HG03439 (cell line): ENCODE measurements at regions not wholly inside any gene's neighbourhood (a gene's known extent, or its start where the extent isn't known, plus 50 kb on each side); places are given as distances from the start of the nearest gene placed in this dataset.

Source experiments
- ATAC-seq: cut with Tn5 transposase; IDR thresholded peaks from one replicate; pipeline ENCODE4 v1.9.1; 2021; ENCODE audit warnings: mild to moderate bottlenecking, moderate library complexity; ENCODE audit not compliant: unreplicated experiment

GRCh38 chr5:106737111-106737510, 933.6 kb downstream of the EFNA5 start:
- no peak for ATAC-seq

DNA sequence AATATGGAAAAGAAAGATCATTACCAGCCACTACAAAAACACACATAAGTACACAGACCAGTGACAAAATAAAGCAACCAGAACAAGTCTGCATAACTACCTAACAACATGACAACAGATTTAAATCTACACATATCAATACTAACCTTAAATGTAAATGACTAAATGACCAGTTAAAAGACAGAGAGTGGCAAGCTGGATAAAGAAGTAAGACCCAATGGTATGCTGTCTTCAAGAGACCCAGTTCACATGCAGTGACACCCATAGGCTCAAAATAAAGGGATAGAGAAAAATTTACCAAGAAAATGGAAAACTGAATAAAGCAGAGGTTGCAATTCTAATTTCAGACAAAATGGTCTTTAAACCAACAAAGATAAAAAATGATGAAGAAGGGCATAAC, 938.1 kb downstream of the EFNA5 start:
- no peak for ATAC-seq

DNA sequence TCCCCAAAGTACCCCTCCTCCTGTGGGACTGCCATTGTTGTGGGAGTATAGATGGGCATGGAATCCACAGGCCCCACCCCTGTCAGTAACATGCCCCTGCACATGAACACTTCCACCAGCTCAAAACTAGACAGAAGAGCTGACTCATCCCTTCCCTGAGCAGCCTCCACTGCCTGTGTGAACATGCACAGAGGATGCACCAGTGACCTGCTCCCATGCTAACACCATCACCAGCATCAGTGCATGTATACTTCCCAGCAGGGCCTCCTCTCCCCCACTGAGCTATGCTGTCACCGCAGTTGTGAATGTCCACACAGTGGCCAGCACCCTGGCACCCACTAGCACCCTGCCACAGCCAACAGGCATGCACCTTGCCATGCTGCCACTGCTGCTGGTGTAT, 939.8 kb downstream of the EFNA5 start:
- ATAC-seq = no peak

DNA sequence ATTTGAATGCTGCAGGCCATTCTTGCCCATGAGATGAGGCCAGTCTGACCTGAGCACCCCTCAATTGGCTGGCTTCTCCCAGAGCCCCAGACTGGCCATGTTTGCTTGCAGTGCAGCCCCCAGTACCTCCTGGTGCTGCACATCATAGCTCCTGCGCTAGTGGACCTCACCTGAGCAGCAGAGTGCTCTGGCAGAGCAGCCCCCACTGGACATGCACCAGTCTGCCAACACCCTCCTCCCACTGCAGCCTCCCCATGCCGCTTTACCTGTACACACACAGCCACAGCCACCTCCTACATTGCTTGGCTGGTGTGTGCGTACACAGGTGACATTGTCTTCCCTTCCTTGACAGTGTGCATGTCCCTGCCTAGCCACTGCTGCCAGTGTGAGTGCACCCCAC, 940.2 kb downstream of the EFNA5 start:
- no peak for ATAC-seq

DNA sequence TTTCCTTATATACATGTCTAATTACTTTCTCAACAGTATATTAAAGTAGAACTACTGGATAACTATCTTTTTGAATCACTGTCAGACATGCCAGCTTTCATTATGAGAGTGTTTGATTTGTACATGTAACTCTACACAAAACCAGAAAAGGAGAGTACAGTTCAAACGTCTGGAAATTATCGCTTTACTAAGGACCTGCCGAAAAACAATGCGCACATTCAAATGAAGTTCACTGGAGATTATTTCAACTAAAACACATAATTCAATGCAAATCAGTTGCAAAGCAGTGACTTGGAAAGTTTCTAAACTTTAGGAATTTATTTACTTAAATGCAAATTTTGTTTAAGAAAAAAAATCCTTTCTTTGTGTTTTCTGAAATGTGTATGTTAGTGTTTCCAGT, 942.5 kb downstream of the EFNA5 start:
- ATAC-seq = no peak

- ATAC-seq = no peak
Observed at GRCh38 chr5:106727071-106727470, 943.7 kb downstream of the EFNA5 start.

GRCh38 chr5:106720367-106720766, 950.4 kb downstream of the EFNA5 start:
- ATAC-seq = no peak

- ATAC-seq = no peak
Observed at GRCh38 chr5:106699796-106700195, 970.9 kb downstream of the EFNA5 start.

DNA sequence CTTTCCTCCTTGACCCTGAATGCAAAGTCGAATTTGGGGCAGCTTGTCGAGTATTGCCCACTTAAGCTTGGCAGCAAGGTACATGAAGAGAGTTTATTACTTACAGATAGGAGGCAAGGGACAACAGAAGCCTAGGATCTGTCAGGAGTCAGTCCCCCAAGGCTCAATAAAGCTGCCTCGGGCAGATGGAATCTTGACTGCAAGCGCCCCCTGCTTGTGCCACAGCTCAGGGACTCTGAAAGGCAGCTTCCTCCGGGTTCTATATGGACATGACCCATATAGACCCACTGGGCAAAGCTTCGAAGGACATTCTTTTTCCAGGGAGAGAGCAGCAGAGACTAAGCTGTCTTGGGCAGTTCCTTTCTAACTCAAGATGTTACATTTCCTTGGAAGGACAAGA, 971.5 kb downstream of the EFNA5 start:
- no peak for ATAC-seq

DNA sequence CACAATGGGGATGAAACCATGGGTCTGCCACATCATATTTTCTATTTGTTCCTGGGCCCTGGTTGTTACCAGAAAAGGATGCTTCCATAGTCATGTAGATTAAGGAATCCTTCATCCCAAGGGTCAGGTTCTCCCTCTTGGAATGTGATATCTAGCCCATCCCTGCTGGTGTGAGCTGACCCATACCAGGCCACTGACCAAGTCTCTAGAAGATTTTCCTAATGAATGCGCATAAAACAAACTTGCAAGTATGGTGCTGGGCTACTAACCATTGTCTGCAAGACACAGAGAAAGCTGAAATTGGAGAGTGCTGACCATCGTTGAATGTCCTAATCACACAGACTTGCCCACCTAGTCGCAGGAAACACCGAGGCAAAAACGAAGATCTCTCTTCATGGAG, 972.6 kb downstream of the EFNA5 start:
- ATAC-seq = no peak

DNA sequence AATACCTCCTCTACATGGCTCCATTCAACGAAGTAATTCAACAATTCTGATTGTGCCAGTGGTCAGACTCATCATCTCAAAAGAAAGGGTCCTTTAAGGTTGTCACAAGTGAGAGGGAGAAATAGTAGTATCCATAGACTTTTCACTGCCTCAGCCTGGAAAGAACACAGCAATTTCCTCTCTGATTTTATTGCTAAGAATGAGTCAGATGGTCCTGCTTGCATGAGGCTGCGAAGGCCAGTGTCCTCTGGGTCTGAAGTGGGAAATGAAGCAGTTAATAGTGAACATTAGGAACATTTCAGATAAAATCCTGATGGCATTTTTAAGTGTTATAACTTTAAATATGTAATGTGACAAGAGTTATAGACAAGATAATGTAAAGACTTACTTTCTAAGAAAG, 979.0 kb downstream of the EFNA5 start:
- no peak for ATAC-seq

GRCh38 chr5:106690585-106690984, 980.2 kb downstream of the EFNA5 start:
- no peak for ATAC-seq

GRCh38 chr5:106680330-106680729, 990.4 kb downstream of the EFNA5 start:
- no peak for ATAC-seq

GRCh38 chr5:106677057-106677456, 993.7 kb downstream of the EFNA5 start:
- ATAC-seq = no peak

DNA sequence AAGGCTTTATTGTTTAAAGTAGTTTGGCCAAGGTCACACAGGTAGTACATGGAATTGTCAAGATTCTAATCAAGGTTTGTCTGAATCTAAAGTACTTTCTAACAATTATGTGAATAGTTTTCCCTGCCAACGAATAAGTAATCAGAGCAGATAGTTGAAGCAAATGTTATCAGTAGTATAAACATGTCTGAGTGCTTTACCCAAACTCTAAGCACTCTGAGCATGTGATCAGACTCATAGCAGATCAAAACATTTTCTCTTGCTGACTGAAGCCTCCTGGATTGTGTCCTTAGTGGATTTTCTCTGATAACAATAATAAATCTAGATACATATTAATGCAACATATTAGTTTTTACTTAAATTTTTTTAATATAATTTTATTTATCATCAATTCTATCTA, 995.0 kb downstream of the EFNA5 start:
- ATAC-seq = no peak

GRCh38 chr5:106673941-106674340, 996.8 kb downstream of the EFNA5 start:
- no peak for ATAC-seq

DNA sequence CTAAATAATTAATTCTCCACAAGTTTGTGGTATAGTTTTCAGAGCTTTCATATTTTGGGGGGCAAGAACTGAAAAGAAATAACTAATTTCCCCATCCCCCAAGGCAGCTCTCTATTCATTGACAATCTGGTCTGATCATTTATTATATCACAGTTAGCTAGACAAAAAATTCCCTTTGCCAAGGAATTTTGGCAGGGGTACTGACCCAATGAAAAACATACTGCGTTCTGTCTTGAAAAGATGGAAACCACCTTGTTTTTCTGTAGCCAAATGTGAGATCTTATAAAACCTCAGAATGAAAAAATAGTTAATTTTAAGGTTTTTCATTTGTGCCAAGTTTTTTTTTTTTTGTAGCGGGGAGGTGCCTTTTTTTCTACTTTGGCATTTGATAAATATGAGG, 1008.9 kb downstream of the EFNA5 start:
- ATAC-seq = no peak

DNA sequence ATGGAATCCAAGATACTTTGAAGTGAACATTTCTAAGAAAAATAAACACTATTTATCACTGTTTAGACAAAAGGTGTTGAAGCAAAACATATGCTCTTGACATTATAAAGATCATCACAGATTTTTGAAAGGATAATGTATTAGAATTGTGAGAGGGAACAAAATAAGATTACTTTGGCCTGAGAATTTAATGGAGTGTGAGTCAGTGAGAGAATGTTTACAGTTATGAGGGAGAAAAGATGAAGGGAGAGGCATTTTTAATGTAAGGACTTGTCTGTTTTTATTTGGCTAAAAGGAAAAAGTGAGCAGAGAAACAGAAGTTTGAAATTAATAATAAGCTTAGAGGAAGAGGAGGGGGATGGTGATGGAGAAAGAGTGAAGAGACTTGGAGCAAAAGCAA, 1010.1 kb downstream of the EFNA5 start:
- ATAC-seq = no peak

DNA sequence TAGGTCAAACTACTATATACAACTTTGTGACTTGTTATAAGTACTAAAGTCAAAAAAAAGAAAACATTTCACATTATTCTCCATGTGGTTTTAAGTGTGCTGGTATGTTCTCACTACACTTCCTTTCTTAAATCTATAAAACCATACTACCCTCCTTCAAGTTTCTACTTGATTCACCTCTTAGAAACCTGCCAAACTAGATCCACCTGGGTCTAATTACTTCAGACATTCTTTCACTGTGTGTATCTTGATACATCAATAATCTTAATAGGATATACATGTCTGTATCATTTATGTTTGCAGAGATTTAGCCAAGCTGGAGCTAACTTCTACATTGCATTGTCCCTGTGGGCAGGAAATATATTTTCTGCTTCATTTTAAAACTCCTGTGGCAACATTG, 1012.6 kb downstream of the EFNA5 start:
- no peak for ATAC-seq

DNA sequence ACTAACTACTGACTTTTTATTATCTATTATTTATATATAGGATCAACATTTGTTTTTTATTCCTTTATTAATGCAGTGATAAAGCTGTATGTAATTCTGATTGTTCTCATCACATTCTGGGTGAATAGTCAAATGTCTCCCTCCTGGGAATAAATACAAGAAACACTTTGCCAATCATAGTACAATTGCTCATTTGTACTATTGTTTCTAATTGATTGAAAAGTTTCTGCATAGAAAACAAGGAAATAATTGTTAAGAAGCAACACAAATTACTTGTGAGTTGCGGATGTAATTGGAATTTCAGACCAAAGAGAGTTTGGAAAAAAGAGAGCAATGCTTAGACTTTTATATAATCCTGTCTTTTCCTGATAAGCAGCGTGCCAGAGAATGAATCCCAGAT, 1013.9 kb downstream of the EFNA5 start:
- ATAC-seq = no peak

DNA sequence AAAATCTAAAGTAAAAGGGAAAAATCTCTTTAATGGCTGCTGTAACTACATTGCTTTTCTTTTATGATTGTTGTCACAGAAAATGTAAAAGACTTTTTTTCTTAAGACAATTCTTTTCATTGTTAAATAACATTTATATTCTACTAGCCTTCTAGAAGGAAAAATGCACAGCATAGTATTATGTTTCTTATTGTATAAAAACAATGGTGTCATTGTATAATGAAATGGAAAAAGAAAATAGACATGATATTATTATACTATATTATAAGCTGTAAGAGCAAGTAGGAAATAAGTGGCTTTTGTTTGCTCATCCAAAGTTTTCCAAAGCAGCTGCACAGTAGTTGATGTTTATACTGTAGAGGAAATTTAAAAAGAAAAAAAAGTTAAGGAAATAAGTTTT, 1021.7 kb downstream of the EFNA5 start:
- no peak for ATAC-seq

- no peak for ATAC-seq
Observed at GRCh38 chr5:106648401-106648800, 1022.3 kb downstream of the EFNA5 start.

- ATAC-seq = no peak
Observed at GRCh38 chr5:106646106-106646505, 1024.6 kb downstream of the EFNA5 start.

- ATAC-seq = no peak
Observed at GRCh38 chr5:106640511-106640910, 1030.2 kb downstream of the EFNA5 start.
